OCI-LY3 (cell line): ENCODE measurements at regions not wholly inside any gene's neighbourhood (a gene's known extent, or its start where the extent isn't known, plus 50 kb on each side); places are given as distances from the start of the nearest gene placed in this dataset.

Experiments
- H2AFZ ChIP-seq: fragments of 200-600, 300-600 bp; shearing (Covaris generic); 2 replicates; pipeline ENCODE4 v1.6.0; 2014; ENCODE audit warnings: antibody characterized with exemption, low read depth, low read length
- H3K27ac ChIP-seq: fragments of 200-600, 300-600 bp; sonication (generic); 2 replicates; pipeline ENCODE4 v1.5.1; 2014; ENCODE audit warnings: mild to moderate bottlenecking, low read length, moderate library complexity, mixed read lengths
- H3K27me3 ChIP-seq: fragments of 200-600, 300-600 bp; sonication (generic); 2 replicates; pipeline ENCODE4 v1.6.1; 2014; ENCODE audit warnings: low read depth, low read length, mixed read lengths
- H3K36me3 ChIP-seq: fragments of 200-600, 300-600 bp; sonication (generic); replicated peaks from 2 replicates; pipeline ENCODE3; 2014; ENCODE audit warnings: low read depth, low read length, mixed read lengths
- H3K4me1 ChIP-seq: fragments of 300-600, 200-600 bp; sonication (generic); 2 replicates; pipeline ENCODE4 v1.6.1; 2014; ENCODE audit warnings: low read length, mixed read lengths
- H3K4me2 ChIP-seq: fragments of 200-600, 300-600 bp; sonication (generic); 2 replicates; pipeline ENCODE4 v1.6.1; 2014; ENCODE audit warnings: low read length, mixed read lengths
- H3K4me3 ChIP-seq: fragments of 300-600, 200-600 bp; sonication (generic); 2 replicates; pipeline ENCODE4 v1.5.1; 2014; ENCODE audit warnings: antibody characterized with exemption, mild to moderate bottlenecking, low read length, moderate library complexity
- H3K79me2 ChIP-seq: fragments of 300-600, 200-600 bp; shearing (Covaris generic); 2 replicates; pipeline ENCODE4 v1.6.1; 2014; ENCODE audit warnings: mild to moderate bottlenecking, low read length, mixed read lengths
- H3K9ac ChIP-seq: fragments of 300-600, 200-600 bp; shearing (Covaris generic); 2 replicates; pipeline ENCODE4 v1.6.0; 2014; ENCODE audit warnings: mild to moderate bottlenecking, low read length, moderate library complexity
- H3K9me3 ChIP-seq: fragments of 200-600, 300-600 bp; shearing (Covaris generic); 2 replicates; pipeline ENCODE4 v1.6.1; 2014; ENCODE audit warnings: low read length, mixed read lengths; ENCODE audit not compliant: insufficient read depth
- H4K20me1 ChIP-seq: fragments of 200-600, 300-600 bp; sonication (generic); 2 replicates; pipeline ENCODE4 v1.6.1; 2016; ENCODE audit warnings: low read length, mixed read lengths; ENCODE audit not compliant: insufficient read depth
- CTCF ChIP-seq: fragments of 200-600, 300-600 bp; sonication (generic); IDR thresholded peaks from 2 replicates; pipeline ENCODE4 v1.5.1; 2014; ENCODE audit warnings: antibody characterized with exemption, low read length, low read depth
- EZH2phosphoT487 ChIP-seq: fragments of 200-600 bp; shearing (Covaris generic); IDR thresholded peaks from 2 replicates; pipeline ENCODE4 v1.6.1; 2018; ENCODE audit warnings: antibody characterized with exemption, mixed run types, low read depth

- no peak overlapping the region for H3K4me3 ChIP-seq
- H3K4me2 ChIP-seq = no peak overlapping the region
- peaks cover 17% of the 10 kb centered on the region for H3K27me3 ChIP-seq
- H3K27ac ChIP-seq = no peak overlapping the region
- no peaks in the 10 kb centered on the region for H3K4me1 ChIP-seq
- H3K36me3 ChIP-seq = no peaks in the 10 kb centered on the region
- H3K9me3 ChIP-seq = no peaks in the 10 kb centered on the region
- no peak for TF ChIP-seq CTCF
- no peak for TF ChIP-seq EZH2phosphoT487
- no peak overlapping the region for H2AFZ ChIP-seq
- no peak overlapping the region for H3K9ac ChIP-seq
- H3K79me2 ChIP-seq = no peaks in the 10 kb centered on the region
- H4K20me1 ChIP-seq = no peaks in the 10 kb centered on the region
Measured at GRCh38 chr2:16496426-16497388, 168.9 kb downstream of the CYRIA start.

- Histone ChIP-seq H3K9ac (no peak overlapping the region), H4K20me1 (no peaks in the 10 kb centered on the region), H3K4me1 (no peaks in the 10 kb centered on the region), H3K27me3 (peaks cover 20% of the 10 kb centered on the region), H3K79me2 (no peaks in the 10 kb centered on the region), H3K27ac (no peak overlapping the region), H3K4me3 (no peak overlapping the region), H3K9me3 (no peaks in the 10 kb centered on the region), H2AFZ (no peak overlapping the region), H3K36me3 (no peaks in the 10 kb centered on the region), H3K4me2 (no peak overlapping the region)
- TF ChIP-seq EZH2phosphoT487 (no peak), CTCF (no peak)
Measured at GRCh38 chr2:16495509-16496208, 170.0 kb downstream of the CYRIA start.

- H3K79me2 ChIP-seq = no peaks in the 10 kb centered on the region
- H3K9me3 ChIP-seq = no peaks in the 10 kb centered on the region
- peaks cover 20% of the 10 kb centered on the region for H3K27me3 ChIP-seq
- H2AFZ ChIP-seq = no peak overlapping the region
- H3K27ac ChIP-seq = no peak overlapping the region
- H3K4me2 ChIP-seq = no peak overlapping the region
- H3K9ac ChIP-seq = no peak overlapping the region
- H4K20me1 ChIP-seq = no peaks in the 10 kb centered on the region
- H3K4me1 ChIP-seq = no peaks in the 10 kb centered on the region
- TF ChIP-seq EZH2phosphoT487 = no peak
- H3K36me3 ChIP-seq = no peaks in the 10 kb centered on the region
- no peak overlapping the region for H3K4me3 ChIP-seq
Measured at GRCh38 chr2:16494836-16495508, 170.7 kb downstream of the CYRIA start.

- Histone ChIP-seq H3K4me1 (no peaks in the 10 kb centered on the region), H3K27ac (no peak overlapping the region), H3K4me3 (no peak overlapping the region), H3K9me3 (no peaks in the 10 kb centered on the region), H3K36me3 (no peaks in the 10 kb centered on the region), H3K79me2 (no peaks in the 10 kb centered on the region), H2AFZ (no peak overlapping the region), H3K9ac (no peak overlapping the region), H3K27me3 (peaks cover 20% of the 10 kb centered on the region), H4K20me1 (no peaks in the 10 kb centered on the region), H3K4me2 (no peak overlapping the region)
- TF ChIP-seq EZH2phosphoT487 (no peak), CTCF (no peak)
Measured at GRCh38 chr2:16493788-16494187, 171.8 kb downstream of the CYRIA start.
